ENCODE measurements at regions not wholly inside any gene's neighbourhood (a gene's known extent, or its start where the extent isn't known, plus 50 kb on each side); places are given as distances from the start of the nearest gene placed in this dataset.
"Not testable (repeated sequence)": the region's sequence is repeated elsewhere in the genome, so short reads cannot be mapped to it uniquely, and the experiment has no call there.

- no peak for DNase-seq
- Histone ChIP-seq H3K27ac (no peak overlapping the region), H3K36me3 (no peaks in the 10 kb centered on the region), H3K4me1 (peaks cover 0 to 8% (median 0%) of the 10 kb centered on the region in 4 donors), H3K27me3 (no peaks in the 10 kb centered on the region), H3K4me3 (no peak overlapping the region), H3K9me3 (no peaks in the 10 kb centered on the region)
- intact Hi-C loops (cut with DNase I; ENCODE audit: low total_unique reads) = no loop called here
- no peak for TF ChIP-seq CTCF (IDR thresholded peaks at IDR 0.05)
Measured at GRCh38 chr12:82300611-82301010, 57.6 kb downstream of the CCDC59 start.

GRCh38 chr12:82299319-82300025 lies 58.7 kb downstream of the CCDC59 start:
- Histone ChIP-seq H3K27ac (no peak overlapping the region), H3K9me3 (no peaks in the 10 kb centered on the region), H3K36me3 (no peaks in the 10 kb centered on the region), H3K27me3 (no peaks in the 10 kb centered on the region), H3K4me1 (peaks cover 0 to 8% (median 0%) of the 10 kb centered on the region in 4 donors), H3K4me3 (no peak overlapping the region)
- intact Hi-C loops (cut with DNase I; ENCODE audit: low total_unique reads) = no loop called here
- TF ChIP-seq CTCF (IDR thresholded peaks at IDR 0.05) = no peak
- DNase-seq = no peak

- Histone ChIP-seq H3K27me3 (no peaks in the 10 kb centered on the region), H3K27ac (no peak overlapping the region), H3K36me3 (no peaks in the 10 kb centered on the region), H3K9me3 (no peaks in the 10 kb centered on the region), H3K4me3 (no peak overlapping the region), H3K4me1 (no peaks in the 10 kb centered on the region)
- intact Hi-C loops (cut with DNase I; ENCODE audit: low total_unique reads) = no loop called here
- no peak for DNase-seq
- TF ChIP-seq CTCF (IDR thresholded peaks at IDR 0.05) = no peak
Measured at GRCh38 chr12:82290415-82290814, 67.8 kb downstream of the CCDC59 start.

GRCh38 chr12:82281335-82281734 lies 76.9 kb downstream of the CCDC59 start:
- not testable (repeated sequence) for DNase-seq

GRCh38 chr12:82279536-82280058 lies 78.6 kb downstream of the CCDC59 start:
- Histone ChIP-seq H3K4me1 (no peaks in the 10 kb centered on the region), H3K36me3 (no peaks in the 10 kb centered on the region), H3K9me3 (no peaks in the 10 kb centered on the region), H3K27ac (no peak overlapping the region), H3K4me3 (no peak overlapping the region), H3K27me3 (no peaks in the 10 kb centered on the region)
- intact Hi-C loops (cut with DNase I; ENCODE audit: low total_unique reads) = no loop called here
- no peak for TF ChIP-seq CTCF (IDR thresholded peaks at IDR 0.05)
- DNase-seq = no peak

More at GRCh38 chr12:82281335-82281734, 76.9 kb downstream of the CCDC59 start:
- H3K36me3 ChIP-seq; H3K27ac ChIP-seq; H3K9me3 ChIP-seq; H3K4me3 ChIP-seq; H3K4me1 ChIP-seq; intact Hi-C loops (cut with DNase I; ENCODE audit: low total_unique reads); H3K27me3 ChIP-seq: not testable (repeated sequence)

GRCh38 chr12:82277582-82277981 lies 80.6 kb downstream of the CCDC59 start:
- Histone ChIP-seq H3K4me1 (no peaks in the 10 kb centered on the region), H3K36me3 (no peaks in the 10 kb centered on the region), H3K4me3 (no peak overlapping the region), H3K27me3 (no peaks in the 10 kb centered on the region), H3K9me3 (no peaks in the 10 kb centered on the region), H3K27ac (no peak overlapping the region)
- no peak for TF ChIP-seq CTCF (IDR thresholded peaks at IDR 0.05)
- no peak for DNase-seq
- intact Hi-C loops (cut with DNase I; ENCODE audit: low total_unique reads) = no loop called here
